H9 (cell line): ENCODE measurements at regions not wholly inside any gene's neighbourhood (a gene's known extent, or its start where the extent isn't known, plus 50 kb on each side); places are given as distances from the start of the nearest gene placed in this dataset.

ENCODE experiments used
- DNase-seq: peaks from one replicate; pipeline ENCODE4 v3.0.0-alpha.2; 2017
- H2AFZ ChIP-seq: one replicate; pipeline ENCODE4 v1.6.1; 2013; ENCODE audit warnings: mild to moderate bottlenecking, low read length, control low read depth, moderate library complexity
- H2AK5ac ChIP-seq: 2 replicates; pipeline ENCODE4 v1.6.1; 2013; ENCODE audit warnings: low read length, control low read depth, mixed read lengths; ENCODE audit not compliant: insufficient read length
- H2BK120ac ChIP-seq: one replicate; pipeline ENCODE4 v1.6.1; 2013; ENCODE audit warnings: low read depth, mild to moderate bottlenecking, low read length, control low read depth, inconsistent platforms; ENCODE audit not compliant: poor library complexity, severe bottlenecking
- H2BK12ac ChIP-seq: 2 replicates; pipeline ENCODE4 v1.6.1; 2013; ENCODE audit warnings: low read length, control low read depth, mixed read lengths, low read depth; ENCODE audit not compliant: insufficient read length
- H2BK15ac ChIP-seq: 2 replicates; pipeline ENCODE4 v1.6.1; 2013; ENCODE audit warnings: low read depth, low read length, control low read depth
- H2BK20ac ChIP-seq: one replicate; pipeline ENCODE4 v1.6.1; 2013; ENCODE audit warnings: low read depth, mild to moderate bottlenecking, low read length, control low read depth, inconsistent platforms; ENCODE audit not compliant: poor library complexity, severe bottlenecking
- H2BK5ac ChIP-seq: 2 replicates; pipeline ENCODE4 v1.6.1; 2013; ENCODE audit warnings: low read length, control low read depth, mixed read lengths; ENCODE audit not compliant: insufficient read length
- H3K14ac ChIP-seq: 2 replicates; pipeline ENCODE4 v1.6.1; 2013; ENCODE audit warnings: low read length, control low read depth; ENCODE audit not compliant: insufficient read depth
- H3K18ac ChIP-seq: 2 replicates; pipeline ENCODE4 v1.6.1; 2013; ENCODE audit warnings: low read depth, mild to moderate bottlenecking, mixed read lengths, low read length, control low read depth; ENCODE audit not compliant: insufficient read length
- H3K23ac ChIP-seq: 2 replicates; pipeline ENCODE4 v1.6.1; 2013; ENCODE audit warnings: low read length, control low read depth, mixed read lengths, low read depth; ENCODE audit not compliant: insufficient read length
- H3K23me2 ChIP-seq: 2 replicates; pipeline ENCODE4 v1.6.1; 2013; ENCODE audit warnings: low read depth, mild to moderate bottlenecking, mixed read lengths, low read length, control low read depth; ENCODE audit not compliant: insufficient read length, poor library complexity, severe bottlenecking
- H3K27ac ChIP-seq: 2 replicates; pipeline ENCODE4 v1.5.1; 2013; ENCODE audit warnings: low read length, control low read depth, mixed read lengths, low read depth; ENCODE audit not compliant: insufficient read length
- H3K27me3 ChIP-seq: 2 replicates; pipeline ENCODE4 v1.6.1; 2013; ENCODE audit warnings: low read length, control low read depth, inconsistent platforms; ENCODE audit not compliant: insufficient read depth
- H3K4ac ChIP-seq: 2 replicates; pipeline ENCODE4 v1.6.1; 2013; ENCODE audit warnings: low read depth, mild to moderate bottlenecking, control low read depth, inconsistent platforms, low read length, moderate library complexity
- H3K4me1 ChIP-seq: 2 replicates; pipeline ENCODE4 v1.6.1; 2013; ENCODE audit warnings: low read length, control low read depth, inconsistent platforms; ENCODE audit not compliant: insufficient read depth
- H3K4me2 ChIP-seq: 2 replicates; pipeline ENCODE4 v1.6.1; 2013; ENCODE audit warnings: low read length, control low read depth, mixed read lengths; ENCODE audit not compliant: insufficient read length, insufficient read depth
- H3K56ac ChIP-seq: 2 replicates; pipeline ENCODE4 v1.6.1; 2013; ENCODE audit warnings: low read depth, mild to moderate bottlenecking, mixed read lengths, low read length, control low read depth; ENCODE audit not compliant: insufficient read length
- H3K79me1 ChIP-seq: 2 replicates; pipeline ENCODE4 v1.6.1; 2013; ENCODE audit warnings: low read depth, mild to moderate bottlenecking, moderate library complexity, low read length, control low read depth, inconsistent platforms; ENCODE audit not compliant: insufficient read depth, poor library complexity, severe bottlenecking
- H3K79me2 ChIP-seq: 2 replicates; pipeline ENCODE4 v1.6.1; 2013; ENCODE audit warnings: low read length, control low read depth, inconsistent platforms; ENCODE audit not compliant: insufficient read depth
- H3K9ac ChIP-seq: 2 replicates; pipeline ENCODE4 v1.6.1; 2013; ENCODE audit warnings: low read length, control low read depth, mixed read lengths; ENCODE audit not compliant: insufficient read length; ENCODE audit errors: extremely low read depth
- H3K9me3 ChIP-seq: one replicate; pipeline ENCODE4 v1.6.1; 2013; ENCODE audit warnings: low read depth, low read length, inconsistent platforms; ENCODE audit not compliant: control insufficient read depth
- H3T11ph ChIP-seq: one replicate; pipeline ENCODE4 v1.6.1; 2013; ENCODE audit warnings: mild to moderate bottlenecking, low read length, control low read depth, inconsistent platforms
- H4K20me1 ChIP-seq: one replicate; pipeline ENCODE4 v1.6.1; 2013; ENCODE audit not compliant: control insufficient read depth, insufficient read length, insufficient read depth
- H4K5ac ChIP-seq: 2 replicates; pipeline ENCODE4 v1.6.1; 2013; ENCODE audit warnings: low read depth, mild to moderate bottlenecking, mixed read lengths, low read length, control low read depth; ENCODE audit not compliant: insufficient read length
- H4K8ac ChIP-seq: replicated peaks from 2 replicates; pipeline ENCODE4 v1.6.1; 2013; ENCODE audit warnings: low read length, control low read depth, mixed read lengths, low read depth; ENCODE audit not compliant: insufficient read length
- H4K91ac ChIP-seq: 2 replicates; pipeline ENCODE4 v1.6.1; 2013; ENCODE audit warnings: low read depth, mild to moderate bottlenecking, moderate library complexity, mixed read lengths, low read length, control low read depth; ENCODE audit not compliant: insufficient read length
- H3K27ac Mint-ChIP-seq, 3 experiments: 2 replicates in 2 of 3; 3 replicates in 1 of 3; pipeline ENCODE4 v1.8.0; 2020 to 2021; ENCODE audit warnings: mixed read lengths in 3 of 3, mild to moderate bottlenecking in 1 of 3, moderate library complexity in 1 of 3
- H3K27me3 Mint-ChIP-seq: 2 replicates; pipeline ENCODE4 v1.8.0; 2021; ENCODE audit warnings: low read depth, mild to moderate bottlenecking, moderate library complexity, mixed read lengths
- H3K36me3 Mint-ChIP-seq, 3 experiments: 2 replicates in 2 of 3; 3 replicates in 1 of 3; pipeline ENCODE4 v1.8.0; 2020 to 2021; ENCODE audit warnings: low read depth in 3 of 3, mixed read lengths in 3 of 3; ENCODE audit not compliant: insufficient read depth in 1 of 3
- H3K4me1 Mint-ChIP-seq, 2 experiments: 2 replicates each; pipeline ENCODE4 v1.8.0; 2020; ENCODE audit warnings: mixed read lengths in 2 of 2
- H3K4me3 Mint-ChIP-seq, 2 experiments: 2 replicates in 1 of 2; 3 replicates in 1 of 2; pipeline ENCODE4 v1.8.0; 2020 to 2021; ENCODE audit warnings: mild to moderate bottlenecking in 2 of 2, mixed read lengths in 2 of 2, moderate library complexity in 1 of 2
- H3K9me3 Mint-ChIP-seq, 2 experiments: 2 replicates in 1 of 2; 3 replicates in 1 of 2; pipeline ENCODE4 v1.8.0; 2020; ENCODE audit warnings: mild to moderate bottlenecking in 2 of 2, mixed read lengths in 2 of 2, moderate library complexity in 1 of 2
- WGBS: extraction: QIAGEN DNeasy Blood & Tissue Kit; methylation state at CpG from one replicate; pipeline ENCODE4 v1.1.7; 2013; ENCODE audit warnings: missing lambda C conversion rate, low lambda C conversion rate, mixed read lengths; ENCODE audit not compliant: insufficient read length; ENCODE audit errors: extremely low coverage; 5-methylcytosine and 5-hydroxymethylcytosine counted together
- TF ChIP-seq, protein P1 (sequence below): fragments of 200-600 bp; sonication (generic); conservative IDR thresholded peaks from 3 replicates; pipeline ENCODE4 v1.8.0; 2021; ENCODE audit warnings: antibody characterized with exemption, mild to moderate bottlenecking

DNA sequence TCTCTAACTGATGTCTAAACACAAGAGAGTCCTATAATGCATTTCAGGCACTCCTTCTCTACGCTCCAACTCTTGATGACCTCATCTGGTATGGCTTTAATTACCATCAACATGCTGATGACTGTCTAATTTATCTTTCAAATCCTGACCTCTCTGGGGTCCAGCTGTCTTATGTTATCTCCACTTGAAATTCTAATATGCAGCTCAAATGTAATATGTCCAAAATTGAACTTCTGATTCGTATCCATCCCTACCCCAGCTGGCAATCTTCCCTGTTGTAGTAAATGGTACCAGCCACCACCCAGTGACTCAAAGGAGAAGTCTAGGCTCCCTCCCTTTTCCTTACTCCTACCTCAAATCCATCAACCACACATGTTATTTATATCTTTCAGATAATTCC is 288.0 kb upstream of the SLC10A2 start:
- WGBS: no CpG with 5 or more reads among the region's 2 CpGs
- no peak overlapping the region for H3K9ac ChIP-seq
- H3K79me1 ChIP-seq: no peaks in the 10 kb centered on the region
- no peak overlapping the region for H3T11ph ChIP-seq
- no peak overlapping the region for H3K23ac ChIP-seq
- no peak overlapping the region for H4K8ac ChIP-seq
- TF ChIP-seq, protein P1, sequence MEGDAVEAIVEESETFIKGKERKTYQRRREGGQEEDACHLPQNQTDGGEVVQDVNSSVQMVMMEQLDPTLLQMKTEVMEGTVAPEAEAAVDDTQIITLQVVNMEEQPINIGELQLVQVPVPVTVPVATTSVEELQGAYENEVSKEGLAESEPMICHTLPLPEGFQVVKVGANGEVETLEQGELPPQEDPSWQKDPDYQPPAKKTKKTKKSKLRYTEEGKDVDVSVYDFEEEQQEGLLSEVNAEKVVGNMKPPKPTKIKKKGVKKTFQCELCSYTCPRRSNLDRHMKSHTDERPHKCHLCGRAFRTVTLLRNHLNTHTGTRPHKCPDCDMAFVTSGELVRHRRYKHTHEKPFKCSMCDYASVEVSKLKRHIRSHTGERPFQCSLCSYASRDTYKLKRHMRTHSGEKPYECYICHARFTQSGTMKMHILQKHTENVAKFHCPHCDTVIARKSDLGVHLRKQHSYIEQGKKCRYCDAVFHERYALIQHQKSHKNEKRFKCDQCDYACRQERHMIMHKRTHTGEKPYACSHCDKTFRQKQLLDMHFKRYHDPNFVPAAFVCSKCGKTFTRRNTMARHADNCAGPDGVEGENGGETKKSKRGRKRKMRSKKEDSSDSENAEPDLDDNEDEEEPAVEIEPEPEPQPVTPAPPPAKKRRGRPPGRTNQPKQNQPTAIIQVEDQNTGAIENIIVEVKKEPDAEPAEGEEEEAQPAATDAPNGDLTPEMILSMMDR: no peak
- H3K4me2 ChIP-seq: no peak overlapping the region
- H2AFZ ChIP-seq: no peak overlapping the region
- H3K23me2 ChIP-seq: peaks cover 5% of the 10 kb centered on the region
- no peak overlapping the region for H2AK5ac ChIP-seq
- H3K27me3 Mint-ChIP-seq: no peaks in the 10 kb centered on the region; the same call in 1 of the 2 replicates
- H3K27me3 ChIP-seq: no peaks in the 10 kb centered on the region
- no peaks in the 10 kb centered on the region; the same call in 1 of the 2 replicates for H3K4me1 ChIP-seq
- no peak overlapping the region for H3K14ac ChIP-seq
- H4K5ac ChIP-seq: no peak overlapping the region
- no peak overlapping the region for H3K4ac ChIP-seq
- H3K4me3 Mint-ChIP-seq: no peak overlapping the region
- H2BK120ac ChIP-seq: no peak overlapping the region
- H4K91ac ChIP-seq: no peak overlapping the region
- no peak overlapping the region for H2BK20ac ChIP-seq
- no peaks in the 10 kb centered on the region for H3K9me3 Mint-ChIP-seq
- H4K20me1 ChIP-seq: no peaks in the 10 kb centered on the region
- no peaks in the 10 kb centered on the region for H3K9me3 ChIP-seq
- no peak overlapping the region; a peak in 1 of 7 replicates for H3K27ac Mint-ChIP-seq
- H2BK5ac ChIP-seq: no peak overlapping the region
- DNase-seq: no peak
- peaks cover 25 to 26% of the 10 kb centered on the region in 2 experiments for H3K4me1 Mint-ChIP-seq
- no peak overlapping the region for H2BK12ac ChIP-seq
- H3K18ac ChIP-seq: no peak overlapping the region
- no peak overlapping the region for H3K27ac ChIP-seq
- no peak overlapping the region for H2BK15ac ChIP-seq
- H3K79me2 ChIP-seq: no peaks in the 10 kb centered on the region
- no peak overlapping the region for H3K56ac ChIP-seq
- no peaks in the 10 kb centered on the region for H3K36me3 Mint-ChIP-seq
